ENCODE measurements at regions not wholly inside any gene's neighbourhood (a gene's known extent, or its start where the extent isn't known, plus 50 kb on each side); places are given as distances from the start of the nearest gene placed in this dataset.
"Not testable (repeated sequence)": the region's sequence is repeated elsewhere in the genome, so short reads cannot be mapped to it uniquely, and the experiment has no call there.

DNA sequence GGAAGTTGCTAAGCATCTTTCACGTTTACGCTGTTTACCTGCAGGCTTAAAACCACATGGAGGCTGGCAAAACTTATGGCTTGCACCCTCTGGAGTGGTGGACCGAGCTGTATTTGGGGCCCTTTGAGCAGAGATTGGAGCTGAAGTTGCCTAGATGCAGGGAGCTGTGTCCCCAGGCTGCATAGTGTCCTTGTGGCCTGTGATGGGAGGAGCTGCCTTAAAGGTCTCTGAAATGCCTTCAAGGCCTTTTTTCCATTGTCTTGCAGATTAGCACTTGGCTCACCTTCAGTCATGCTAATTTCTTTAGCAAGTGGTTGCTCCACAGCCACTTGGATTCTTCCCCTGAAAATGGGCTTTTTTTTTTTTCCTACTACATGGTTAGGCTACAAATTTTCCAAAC lies 81.5 kb upstream of the CHD1 start (continued):
- TF ChIP-seq YY1 (IDR thresholded peaks at IDR 0.05; ENCODE audit: low read depth, low read length) = no peak
- TF ChIP-seq TAF7 (optimal IDR thresholded peaks at IDR 0.05; ENCODE audit: borderline replicate concordance, low read depth, low read length) = peak; percentile 22
- no peak for TF ChIP-seq KDM1A (IDR thresholded peaks at IDR 0.05; ENCODE audit: borderline replicate concordance, low read length)
- TF ChIP-seq POLR2AphosphoS5 (IDR thresholded peaks at IDR 0.05; ENCODE audit: low read depth, low read length) = no peak
- no peak for TF ChIP-seq JUN (IDR thresholded peaks at IDR 0.05; ENCODE audit: low read depth, low read length)

DNA sequence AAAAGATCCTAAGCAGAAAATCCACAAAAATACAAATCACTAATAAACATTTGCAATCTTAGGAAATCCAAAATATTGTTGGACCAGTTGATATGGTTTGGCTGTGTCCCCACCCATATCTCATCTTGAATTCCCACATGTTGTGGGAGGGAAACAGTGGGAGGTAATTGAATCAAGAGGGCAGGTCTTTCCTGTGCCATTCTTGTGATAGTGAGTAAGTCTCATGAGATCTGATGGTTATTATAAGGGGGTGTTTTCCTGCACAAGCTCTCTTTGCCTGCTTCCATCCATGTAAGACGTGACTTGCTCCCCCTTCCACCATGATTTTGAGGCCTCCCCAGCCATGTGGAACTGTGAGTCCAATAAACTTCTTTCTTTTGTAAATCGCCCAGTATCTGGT lies 79.2 kb upstream of the CHD1 start:
- H3K36me3 ChIP-seq (ENCODE audit: control insufficient read depth in 2 of 4, insufficient read depth in 4 of 4, low read length in 3 of 4); H3K4ac ChIP-seq (replicated peaks; ENCODE audit: insufficient read length, low read depth, low read length); H2BK20ac ChIP-seq (ENCODE audit: low read length); H2BK5ac ChIP-seq (ENCODE audit: low read depth, low read length); H3K23ac ChIP-seq (ENCODE audit: insufficient read length); H3K27ac ChIP-seq (ENCODE audit: low read depth, low read length); H4K8ac ChIP-seq (ENCODE audit: extremely low read depth, insufficient read depth, low read length); H4K91ac ChIP-seq (replicated peaks; ENCODE audit: insufficient read length, low read length); H2BK15ac ChIP-seq (ENCODE audit: low read length); H3K23me2 ChIP-seq (ENCODE audit: low read depth, low read length); H3K4me2 ChIP-seq (ENCODE audit: insufficient read depth in 1 of 2, low read depth in 2 of 2, low read length in 2 of 2); FAIRE-seq; H3K14ac ChIP-seq (ENCODE audit: insufficient read length); H3K79me1 ChIP-seq (ENCODE audit: low read depth, low read length); H2BK120ac ChIP-seq (replicated peaks; ENCODE audit: low read depth, low read length); H2AFZ ChIP-seq (ENCODE audit: low read length); H4K20me1 ChIP-seq (replicated peaks in 1 of 2; ENCODE audit: control insufficient read depth in 1 of 2, insufficient read depth in 2 of 2, low read length in 2 of 2); H3K4me3 ChIP-seq (ENCODE audit: extremely low read depth in 1 of 4, insufficient read depth in 2 of 4, low read depth in 3 of 4, low read length in 4 of 4); H4K5ac ChIP-seq (ENCODE audit: insufficient read length, low read depth, low read length); H3K27me3 ChIP-seq (replicated peaks in 1 of 4; ENCODE audit: control insufficient read depth in 3 of 4, extremely low read depth in 1 of 4, insufficient read depth in 3 of 4, low read length in 3 of 4); DNase-seq (ENCODE audit: low read depth in 1 of 2, low spot score in 2 of 2); H3K56ac ChIP-seq (replicated peaks; ENCODE audit: insufficient read length, low read depth, low read length); POLR2A ChIA-PET (ENCODE audit: partially characterized antibody); H2BK12ac ChIP-seq (ENCODE audit: low read depth, low read length); H3K18ac ChIP-seq (ENCODE audit: extremely low read depth, low read length); H3K79me2 ChIP-seq (ENCODE audit: control insufficient read depth in 1 of 2, insufficient read depth in 2 of 2, low read length in 2 of 2); H3K9me3 ChIP-seq (ENCODE audit: insufficient read depth in 2 of 2, low read depth in 1 of 2, low read length in 1 of 2); H3K9ac ChIP-seq (replicated peaks in 1 of 4; ENCODE audit: extremely low read depth in 1 of 4, low read depth in 3 of 4, low read length in 3 of 4); H2AK5ac ChIP-seq (ENCODE audit: low read depth, low read length): not testable (repeated sequence)
- H3K4me1 ChIP-seq (replicated peaks in 1 of 4; ENCODE audit: control insufficient read depth in 3 of 4, insufficient read depth in 4 of 4, low read length in 3 of 4) = peaks cover 2 to 15% (median 6%) of the 10 kb centered on the region in 4 experiments; a peak in 5 of 7 replicates
- 85% methylated on average over 2 of the region's 2 CpGs; no CpG with 5 or more reads in 1 of the 2 experiments for WGBS, 2 experiments (ENCODE audit: extremely low coverage in 1 of 2, insufficient coverage in 1 of 2, insufficient read length in 1 of 2, insufficient replicate concordance in 2 of 2, low coverage in 1 of 2, low lambda C conversion rate in 2 of 2, missing lambda C conversion rate in 1 of 2)
- CTCF ChIA-PET (ENCODE audit: partially characterized antibody) = interaction anchor here (1.2 to 1.9 kb wide), 2 partner anchors 24 to 66 kb away, joined by 3 to 5 read pairs; no protein-coding TSS in a partner anchor

Data from H1 (cell line).